Endothelial cell of umbilical vein (primary cell): ENCODE measurements at regions not wholly inside any gene's neighbourhood (a gene's known extent, or its start where the extent isn't known, plus 50 kb on each side); places are given as distances from the start of the nearest gene placed in this dataset.

Experiments used
- BruUV-seq: library from RNA; stranded (reverse); fragments of 400-500 nt; replicated peaks from 2 replicates; lab custom pipeline; 2021; lab: Mats Ljungman, UMichigan
- CTCF ChIA-PET: fragments of 300-600, 350-600 bp; sonication (Branson Sonifier 250); formaldehyde crosslinking; loops from one replicate; lab custom pipeline; 2021; ENCODE audit warnings: antibody characterized with exemption, inconsistent platforms; lab: Charles Lee
- POLR2A ChIA-PET: fragments of 300-600, 350-600 bp; sonication (Branson Sonifier 250); formaldehyde crosslinking; loops from one replicate; lab custom pipeline; 2021; ENCODE audit warnings: antibody characterized with exemption, inconsistent platforms; lab: Charles Lee
- DNase-seq: peaks from one replicate; pipeline ENCODE4 v3.0.0-alpha.2; 2011; ENCODE audit warnings: low read depth, low spot score
- FAIRE-seq: peaks from 2 replicates; lab custom pipeline; 2011; peaks lifted over from hg19 to GRCh38; lab: Jason Lieb, UNC
- H2AFZ ChIP-seq: 2 replicates; pipeline ENCODE4 v1.6.0; 2012; ENCODE audit warnings: low read depth, low read length, control low read depth, inconsistent platforms
- H3K27ac ChIP-seq: 2 replicates; pipeline ENCODE4 v1.5.1; 2011; ENCODE audit warnings: low read depth, mild to moderate bottlenecking, control low read depth, low read length, moderate library complexity; ENCODE audit not compliant: insufficient read depth
- H3K27me3 ChIP-seq, 2 experiments: 2 replicates each; pipeline versions ENCODE4 v1.6.0 to v1.6.1; 2011; ENCODE audit warnings: low read length in 2 of 2, mixed read lengths in 1 of 2; ENCODE audit not compliant: control insufficient read depth in 2 of 2, insufficient read depth in 2 of 2
- H3K36me3 ChIP-seq, 2 experiments: 2 replicates in 1 of 2; 3 replicates in 1 of 2; pipeline ENCODE4 v1.5.1; 2011; ENCODE audit warnings: low read length in 2 of 2, mild to moderate bottlenecking in 1 of 2, moderate library complexity in 1 of 2; ENCODE audit not compliant: control insufficient read depth in 2 of 2, insufficient read depth in 2 of 2; ENCODE audit errors: extremely low read depth in 1 of 2
- H3K4me1 ChIP-seq: 3 replicates; pipeline ENCODE4 v1.5.1; 2011; ENCODE audit warnings: mild to moderate bottlenecking, low read length; ENCODE audit not compliant: control insufficient read depth, insufficient read depth; ENCODE audit errors: extremely low read depth
- H3K4me2 ChIP-seq: 2 replicates; pipeline ENCODE4 v1.6.1; 2011; ENCODE audit warnings: low read length, control low read depth, mixed read lengths; ENCODE audit not compliant: insufficient read depth
- H3K4me3 ChIP-seq, 3 experiments: fragments of 200-600 bp in 1 of 3; sonication (generic), shearing (Covaris generic) in 1 of 3; replicated peaks in 1 of 3; 2 replicates each; pipeline ENCODE4 v1.5.1; 2011 to 2016; ENCODE audit warnings: control low read depth in 3 of 3, low read length in 3 of 3, mild to moderate bottlenecking in 2 of 3, inconsistent platforms in 1 of 3, low read depth in 1 of 3, moderate library complexity in 1 of 3; ENCODE audit not compliant: insufficient read depth in 1 of 3
- H3K79me2 ChIP-seq: 2 replicates; pipeline ENCODE4 v1.6.0; 2012; ENCODE audit warnings: low read length, inconsistent platforms; ENCODE audit not compliant: control insufficient read depth, insufficient read depth
- H3K9ac ChIP-seq: replicated peaks from 2 replicates; pipeline ENCODE3; 2011; ENCODE audit warnings: low read length, control low read depth; ENCODE audit not compliant: insufficient read depth; ENCODE audit errors: extremely low read depth
- H3K9me1 ChIP-seq: replicated peaks from 3 replicates; pipeline ENCODE4 v1.6.0; 2011; ENCODE audit warnings: mild to moderate bottlenecking, low read length; ENCODE audit not compliant: control insufficient read depth, insufficient read depth; ENCODE audit errors: extremely low read depth
- H3K9me3 ChIP-seq: replicated peaks from 2 replicates; pipeline ENCODE4 v1.5.1; 2012; ENCODE audit warnings: low read length, inconsistent platforms; ENCODE audit not compliant: control insufficient read depth, insufficient read depth
- H4K20me1 ChIP-seq: replicated peaks from 2 replicates; pipeline ENCODE3; 2011; ENCODE audit warnings: mild to moderate bottlenecking, low read length; ENCODE audit not compliant: control insufficient read depth, insufficient read depth; ENCODE audit errors: extremely low read depth
- CTCF ChIP-seq, 2 donors: IDR thresholded peaks; 1 replicate in 1 of 2; 2 replicates in 1 of 2; pipeline ENCODE4 v1.5.1; 2011; ENCODE audit warnings: low read length in 2 of 2, mild to moderate bottlenecking in 2 of 2, moderate library complexity in 2 of 2, control low read depth in 1 of 2, inconsistent platforms in 1 of 2, low read depth in 1 of 2; ENCODE audit not compliant: insufficient read depth in 1 of 2; ENCODE audit errors: extremely low read depth in 1 of 2
- EZH2 ChIP-seq: IDR thresholded peaks from 2 replicates; pipeline ENCODE4 v1.6.1; 2012; ENCODE audit warnings: borderline replicate concordance, low read depth, mild to moderate bottlenecking, moderate library complexity, low read length, inconsistent platforms; ENCODE audit not compliant: severe bottlenecking
- FOS ChIP-seq: IDR thresholded peaks from 2 replicates; pipeline ENCODE4 v1.6.1; 2011; ENCODE audit warnings: mild to moderate bottlenecking, low read length, moderate library complexity, borderline replicate concordance; ENCODE audit not compliant: insufficient read depth
- GATA2 ChIP-seq: IDR thresholded peaks from 2 replicates; pipeline ENCODE4 v1.7.0; 2011; ENCODE audit warnings: low read depth, mild to moderate bottlenecking, moderate library complexity, mixed read lengths, low read length; ENCODE audit not compliant: insufficient read length, insufficient read depth
- JUN ChIP-seq: IDR thresholded peaks from 2 replicates; pipeline ENCODE4 v1.6.1; 2011; ENCODE audit warnings: borderline replicate concordance, low read depth; ENCODE audit not compliant: insufficient read length, insufficient read depth
- MAX ChIP-seq: IDR thresholded peaks from 2 replicates; pipeline ENCODE4 v1.6.1; 2011; ENCODE audit not compliant: insufficient read depth, insufficient read length
- MYC ChIP-seq: IDR thresholded peaks from one replicate; pipeline ENCODE4 v1.6.1; 2011; ENCODE audit warnings: mild to moderate bottlenecking, low read depth, low read length
- POLR2A ChIP-seq: IDR thresholded peaks from 2 replicates; pipeline ENCODE4 v1.6.1; 2012; ENCODE audit warnings: low read depth, mild to moderate bottlenecking, control low read depth, low read length
- POLR2AphosphoS5 ChIP-seq: IDR thresholded peaks from 2 replicates; pipeline ENCODE4 v1.6.1; 2012; ENCODE audit warnings: low read depth, mild to moderate bottlenecking, control low read depth, low read length, moderate library complexity; ENCODE audit not compliant: insufficient read depth
- dilution Hi-C: fragments of 300-500 bp; cut with MboI; formaldehyde crosslinking; loops from one replicate; pipeline ENCODE4 v1.15.0; 2019; ENCODE audit warnings: low sequenced_read_pairs; ENCODE audit not compliant: extremely low pct_ligation_motif_present
- intact Hi-C: fragments of 100-400 bp; cut with micrococcal nuclease; formaldehyde crosslinking; loops from one replicate; pipeline ENCODE4 v1.10.0; 2022

GRCh38 chr7:22607180-22607579 is 107.2 kb upstream of the STEAP1B start:
- no peak for TF ChIP-seq MAX
- TF ChIP-seq EZH2, result no peak
- TF ChIP-seq CTCF (IDR thresholded peaks at IDR 0.05; ENCODE audit: extremely low read depth in 1 of 2, insufficient read depth in 1 of 2, low read depth in 1 of 2, low read length in 2 of 2), result no peak
- TF ChIP-seq POLR2AphosphoS5, result no peak
- TF ChIP-seq MYC, result no peak
- no peak for TF ChIP-seq POLR2A
- TF ChIP-seq FOS, result no peak
- no peak for TF ChIP-seq GATA2
- TF ChIP-seq JUN, result no peak
- Histone ChIP-seq H3K9me1 (no peaks in the 10 kb centered on the region), H3K9ac (no peak overlapping the region), H3K79me2 (no peaks in the 10 kb centered on the region), H3K27me3 (no peaks in the 10 kb centered on the region), H3K4me2 (no peak overlapping the region), H2AFZ (no peak overlapping the region), H4K20me1 (no peaks in the 10 kb centered on the region), H3K27ac (no peak overlapping the region), H3K36me3 (no peaks in the 10 kb centered on the region), H3K9me3 (no peaks in the 10 kb centered on the region), H3K4me1 (peaks cover 21% of the 10 kb centered on the region), H3K4me3 (no peak overlapping the region)
- intact Hi-C loops, result no loop called here
- BruUV-seq, result no TSS peak
- ChIA-PET POLR2A (no interaction called here), CTCF (no interaction called here)
- dilution Hi-C loops, result no loop called here
- no peak for DNase-seq
- no peak for FAIRE-seq
